ENCODE measurements at regions not wholly inside any gene's neighbourhood (a gene's known extent, or its start where the extent isn't known, plus 50 kb on each side); places are given as distances from the start of the nearest gene placed in this dataset.

GRCh38 chr14:101121508-101122139, 218.1 kb upstream of the RTL1 start:
- CTCF ChIA-PET (ENCODE audit: low intra/inter-chr PET ratio, low total read pairs): no interaction called here
- intact Hi-C loops (cut with micrococcal nuclease; ENCODE audit: unreplicated experiment) (no loop called here), in situ Hi-C loops (cut with HindIII; ENCODE audit: extremely low pct_ligation_motif_present, low pct_unique_long_range_greater_than_20kb) (no loop called here)

More at GRCh38 chr14:101121508-101122139, 218.1 kb upstream of the RTL1 start:
- no TSS peak for BruUV-seq (replicated peaks)
- no peak overlapping the region for H2AFZ ChIP-seq (ENCODE audit: low read length)
- POLR2A ChIA-PET: no interaction called here
- H3K79me2 ChIP-seq (ENCODE audit: insufficient read depth, low read length): no peaks in the 10 kb centered on the region
- no peak overlapping the region for H3K9ac ChIP-seq (ENCODE audit: insufficient read depth, low read depth, low read length)
- no peak overlapping the region for H3K4me2 ChIP-seq (ENCODE audit: low read depth, low read length)
- peaks cover 9 to 57% of the 10 kb centered on the region in 2 experiments for H3K27me3 ChIP-seq (ENCODE audit: control insufficient read depth in 1 of 2, insufficient read depth in 2 of 2, low read length in 2 of 2)
- no peaks in the 10 kb centered on the region for H4K20me1 ChIP-seq (ENCODE audit: insufficient read depth, low read length)
- DNase-seq (ENCODE audit: low spot score): no peak
- WGBS (ENCODE audit: low lambda C conversion rate): 33% methylated on average over 6 of the region's 13 CpGs
- no peak for FAIRE-seq
- no peaks in the 10 kb centered on the region for H3K9me3 ChIP-seq (ENCODE audit: low read length)
- TF ChIP-seq RNF2 (conservative IDR thresholded peaks at IDR 0.05; ENCODE audit: low read depth): no peak
- TF ChIP-seq CBX2 (IDR thresholded peaks at IDR 0.05; ENCODE audit: low read depth, low read length): no peak
- no peak for TF ChIP-seq CBX2 (CRISPR knock-in tag; IDR thresholded peaks at IDR 0.05; ENCODE audit: low read depth)
- no peak for TF ChIP-seq ZMYM4 (CRISPR knock-in tag; IDR thresholded peaks at IDR 0.05)
- TF ChIP-seq ZNF782 (CRISPR knock-in tag; IDR thresholded peaks at IDR 0.05; ENCODE audit: borderline replicate concordance): no peak
- TF ChIP-seq CREB1 (IDR thresholded peaks at IDR 0.05): 0 out of 2 replicates have a peak, but pooled peaks have one; percentile 48
- no peak for TF ChIP-seq CREB1 (CRISPR knock-in tag; IDR thresholded peaks at IDR 0.05)
- TF ChIP-seq, protein P1, sequence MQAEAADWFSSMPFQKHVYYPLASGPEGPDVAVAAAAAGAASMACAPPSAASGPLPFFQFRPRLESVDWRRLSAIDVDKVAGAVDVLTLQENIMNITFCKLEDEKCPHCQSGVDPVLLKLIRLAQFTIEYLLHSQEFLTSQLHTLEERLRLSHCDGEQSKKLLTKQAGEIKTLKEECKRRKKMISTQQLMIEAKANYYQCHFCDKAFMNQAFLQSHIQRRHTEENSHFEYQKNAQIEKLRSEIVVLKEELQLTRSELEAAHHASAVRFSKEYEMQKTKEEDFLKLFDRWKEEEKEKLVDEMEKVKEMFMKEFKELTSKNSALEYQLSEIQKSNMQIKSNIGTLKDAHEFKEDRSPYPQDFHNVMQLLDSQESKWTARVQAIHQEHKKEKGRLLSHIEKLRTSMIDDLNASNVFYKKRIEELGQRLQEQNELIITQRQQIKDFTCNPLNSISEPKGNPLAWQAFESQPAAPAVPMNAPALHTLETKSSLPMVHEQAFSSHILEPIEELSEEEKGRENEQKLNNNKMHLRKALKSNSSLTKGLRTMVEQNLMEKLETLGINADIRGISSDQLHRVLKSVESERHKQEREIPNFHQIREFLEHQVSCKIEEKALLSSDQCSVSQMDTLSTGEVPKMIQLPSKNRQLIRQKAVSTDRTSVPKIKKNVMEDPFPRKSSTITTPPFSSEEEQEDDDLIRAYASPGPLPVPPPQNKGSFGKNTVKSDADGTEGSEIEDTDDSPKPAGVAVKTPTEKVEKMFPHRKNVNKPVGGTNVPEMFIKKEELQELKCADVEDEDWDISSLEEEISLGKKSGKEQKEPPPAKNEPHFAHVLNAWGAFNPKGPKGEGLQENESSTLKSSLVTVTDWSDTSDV (CRISPR knock-in tag; IDR thresholded peaks at IDR 0.05): no peak
- TF ChIP-seq MED1 (CRISPR knock-in tag; IDR thresholded peaks at IDR 0.05): no peak
- no peak overlapping the region for H3K27ac ChIP-seq (ENCODE audit: extremely low read length, insufficient read depth, low read length)
- no peak overlapping the region for H3K4me3 ChIP-seq (replicated peaks in 1 of 3; ENCODE audit: insufficient read depth in 1 of 3, low read depth in 2 of 3, low read length in 3 of 3)
- H3K4me1 ChIP-seq (ENCODE audit: insufficient read depth, low read length): no peaks in the 10 kb centered on the region
- H3K36me3 ChIP-seq (replicated peaks in 1 of 2; ENCODE audit: control insufficient read depth in 1 of 2, insufficient read depth in 2 of 2, low read length in 2 of 2): no peaks in the 10 kb centered on the region
- no peak for ATAC-seq
